GM12874 (cell line): ENCODE measurements at regions not wholly inside any gene's neighbourhood (a gene's known extent, or its start where the extent isn't known, plus 50 kb on each side); places are given as distances from the start of the nearest gene placed in this dataset.

Source experiments
- CTCF ChIP-seq: IDR thresholded peaks from 2 replicates; pipeline ENCODE4 v1.5.1; 2011; ENCODE audit warnings: low read depth, mild to moderate bottlenecking, control low read depth, low read length, moderate library complexity; ENCODE audit not compliant: insufficient read depth

GRCh38 chr22:27201741-27202140 is 544.4 kb downstream of the MIAT start:
- no peak for TF ChIP-seq CTCF

- TF ChIP-seq CTCF: no peak
These were observed 545.9 kb downstream of the MIAT start for GRCh38 chr22:27203276-27203660.

GRCh38 chr22:27204280-27204679 is 546.9 kb downstream of the MIAT start:
- TF ChIP-seq CTCF: no peak

- TF ChIP-seq CTCF: no peak
These were observed 547.4 kb downstream of the MIAT start for GRCh38 chr22:27204817-27205216.

- no peak for TF ChIP-seq CTCF
These were observed 548.3 kb downstream of the MIAT start for GRCh38 chr22:27205492-27206373.

- no peak for TF ChIP-seq CTCF
These were observed 549.2 kb downstream of the MIAT start for GRCh38 chr22:27206374-27207133.

- TF ChIP-seq CTCF: no peak
These were observed 549.9 kb downstream of the MIAT start for GRCh38 chr22:27207266-27207665.
